ENCODE measurements at regions not wholly inside any gene's neighbourhood (a gene's known extent, or its start where the extent isn't known, plus 50 kb on each side); places are given as distances from the start of the nearest gene placed in this dataset.
"Not testable (repeated sequence)": the region's sequence is repeated elsewhere in the genome, so short reads cannot be mapped to it uniquely, and the experiment has no call there.

DNA sequence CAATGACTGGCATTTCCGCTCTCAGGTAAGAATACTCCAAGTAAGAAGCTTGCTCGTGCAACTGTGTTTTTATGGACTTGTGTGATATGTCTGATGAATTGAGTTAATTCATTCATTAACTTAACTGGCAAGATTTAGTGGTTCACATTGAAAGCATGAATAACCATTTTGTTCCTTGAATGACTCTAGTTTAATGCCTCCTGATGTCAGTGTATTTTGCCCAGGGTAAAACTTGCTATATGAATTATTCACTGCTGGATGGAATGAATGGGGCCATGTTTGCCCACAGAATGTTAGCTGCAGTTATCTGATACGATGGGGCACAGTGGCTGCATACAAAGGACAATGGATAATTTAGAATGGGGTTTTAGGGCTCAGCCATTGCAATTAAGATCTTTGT, 124.1 kb downstream of the ZNF365 start:
- H3K18ac ChIP-seq (ENCODE audit: insufficient read length, low read depth, low read length), result no peak overlapping the region
- no peak overlapping the region for H3K4me2 ChIP-seq (ENCODE audit: insufficient read depth, insufficient read length, low read length)
- H3K23ac ChIP-seq (ENCODE audit: insufficient read length, low read depth, low read length), result no peak overlapping the region
- no peak overlapping the region for H3T11ph ChIP-seq (ENCODE audit: low read length)
- no peak overlapping the region for H3K14ac ChIP-seq (ENCODE audit: insufficient read depth, low read length)
- no peak overlapping the region for H3K56ac ChIP-seq (ENCODE audit: insufficient read length, low read depth, low read length)
- H2AK5ac ChIP-seq (ENCODE audit: insufficient read length, low read length), result no peak overlapping the region
- H2BK20ac ChIP-seq (ENCODE audit: low read depth, low read length, poor library complexity, severe bottlenecking), result no peak overlapping the region
- H2AFZ ChIP-seq (ENCODE audit: low read length), result no peak overlapping the region
- no peak overlapping the region for H3K9ac ChIP-seq (ENCODE audit: extremely low read depth, insufficient read length, low read length)
- WGBS (ENCODE audit: extremely low coverage, insufficient read length, low lambda C conversion rate), result no CpG with 5 or more reads among the region's 3 CpGs
- H3K4ac ChIP-seq (ENCODE audit: low read depth, low read length), result no peak overlapping the region
- no peak for DNase-seq
- peaks cover 2% of the 10 kb centered on the region; the same call in 1 of the 2 replicates for H3K4me1 ChIP-seq (ENCODE audit: insufficient read depth, low read length)
- H2BK5ac ChIP-seq (ENCODE audit: insufficient read length, low read length), result no peak overlapping the region
- Mint-ChIP-seq H3K27me3 (ENCODE audit: low read depth) (peaks cover 5% of the 10 kb centered on the region), H3K4me3 (no peak overlapping the region), H3K4me1 (peaks cover 13 to 16% of the 10 kb centered on the region in 2 experiments), H3K36me3 (ENCODE audit: insufficient read depth in 1 of 3, low read depth in 3 of 3) (no peaks in the 10 kb centered on the region; a peak in 1 of 7 replicates), H3K27ac (no peak overlapping the region), H3K9me3 (peaks cover 3% of the 10 kb centered on the region in 2 experiments; a peak in 3 of 5 replicates)
- H3K23me2 ChIP-seq (ENCODE audit: insufficient read length, low read depth, low read length, poor library complexity, severe bottlenecking), result no peaks in the 10 kb centered on the region
- H2BK12ac ChIP-seq (ENCODE audit: insufficient read length, low read depth, low read length), result no peak overlapping the region
- H4K5ac ChIP-seq (ENCODE audit: insufficient read length, low read depth, low read length), result no peak overlapping the region
- H3K79me2 ChIP-seq (ENCODE audit: insufficient read depth, low read length), result no peaks in the 10 kb centered on the region
- H2BK120ac ChIP-seq (ENCODE audit: low read depth, low read length, poor library complexity, severe bottlenecking), result no peak overlapping the region
- H2BK15ac ChIP-seq (ENCODE audit: low read depth, low read length), result no peak overlapping the region
- H4K8ac ChIP-seq (replicated peaks; ENCODE audit: insufficient read length, low read depth, low read length), result no peak overlapping the region
- TF ChIP-seq, protein P1, sequence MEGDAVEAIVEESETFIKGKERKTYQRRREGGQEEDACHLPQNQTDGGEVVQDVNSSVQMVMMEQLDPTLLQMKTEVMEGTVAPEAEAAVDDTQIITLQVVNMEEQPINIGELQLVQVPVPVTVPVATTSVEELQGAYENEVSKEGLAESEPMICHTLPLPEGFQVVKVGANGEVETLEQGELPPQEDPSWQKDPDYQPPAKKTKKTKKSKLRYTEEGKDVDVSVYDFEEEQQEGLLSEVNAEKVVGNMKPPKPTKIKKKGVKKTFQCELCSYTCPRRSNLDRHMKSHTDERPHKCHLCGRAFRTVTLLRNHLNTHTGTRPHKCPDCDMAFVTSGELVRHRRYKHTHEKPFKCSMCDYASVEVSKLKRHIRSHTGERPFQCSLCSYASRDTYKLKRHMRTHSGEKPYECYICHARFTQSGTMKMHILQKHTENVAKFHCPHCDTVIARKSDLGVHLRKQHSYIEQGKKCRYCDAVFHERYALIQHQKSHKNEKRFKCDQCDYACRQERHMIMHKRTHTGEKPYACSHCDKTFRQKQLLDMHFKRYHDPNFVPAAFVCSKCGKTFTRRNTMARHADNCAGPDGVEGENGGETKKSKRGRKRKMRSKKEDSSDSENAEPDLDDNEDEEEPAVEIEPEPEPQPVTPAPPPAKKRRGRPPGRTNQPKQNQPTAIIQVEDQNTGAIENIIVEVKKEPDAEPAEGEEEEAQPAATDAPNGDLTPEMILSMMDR (conservative IDR thresholded peaks at IDR 0.05), result no peak
- no peaks in the 10 kb centered on the region for H3K27me3 ChIP-seq (ENCODE audit: insufficient read depth, low read length)
- no peaks in the 10 kb centered on the region for H3K79me1 ChIP-seq (ENCODE audit: insufficient read depth, low read depth, low read length, poor library complexity, severe bottlenecking)
- H3K27ac ChIP-seq (ENCODE audit: insufficient read length, low read depth, low read length), result no peak overlapping the region
- no peaks in the 10 kb centered on the region for H4K20me1 ChIP-seq (ENCODE audit: control insufficient read depth, insufficient read depth, insufficient read length)
- H3K9me3 ChIP-seq (ENCODE audit: control insufficient read depth, low read depth, low read length), result no peaks in the 10 kb centered on the region
- no peak overlapping the region for H4K91ac ChIP-seq (ENCODE audit: insufficient read length, low read depth, low read length)

DNA sequence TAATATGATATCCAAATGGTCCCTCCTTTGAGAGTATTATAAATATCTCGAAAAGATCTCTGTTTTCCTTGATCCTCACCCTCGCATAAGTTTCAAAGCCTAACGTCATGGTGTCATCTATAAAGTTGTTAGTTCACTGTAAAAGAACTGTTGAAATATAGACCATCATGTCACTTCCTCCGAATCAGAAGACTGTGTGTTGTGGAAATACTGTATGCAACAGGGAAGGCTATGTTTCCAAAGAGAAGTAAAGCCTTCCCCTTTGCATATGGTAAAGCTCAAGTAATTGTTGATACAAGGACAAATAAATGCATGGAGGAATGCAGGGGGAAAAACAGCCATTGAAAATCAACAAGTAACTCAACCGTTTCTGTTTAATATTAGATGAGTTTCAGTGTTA, 125.9 kb downstream of the ZNF365 start:
- not testable (repeated sequence) for H3K36me3 Mint-ChIP-seq (ENCODE audit: insufficient read depth in 1 of 3, low read depth in 3 of 3); H3K27me3 Mint-ChIP-seq (ENCODE audit: low read depth)

More for the DNA sequence above, 125.9 kb downstream of the ZNF365 start:
- not testable (repeated sequence) for H3K23me2 ChIP-seq (ENCODE audit: insufficient read length, low read depth, low read length, poor library complexity, severe bottlenecking); H3K9ac ChIP-seq (ENCODE audit: extremely low read depth, insufficient read length, low read length); H3K18ac ChIP-seq (ENCODE audit: insufficient read length, low read depth, low read length); H2BK120ac ChIP-seq (ENCODE audit: low read depth, low read length, poor library complexity, severe bottlenecking); H2AFZ ChIP-seq (ENCODE audit: low read length); H3K4ac ChIP-seq (ENCODE audit: low read depth, low read length); H3T11ph ChIP-seq (ENCODE audit: low read length); H4K91ac ChIP-seq (ENCODE audit: insufficient read length, low read depth, low read length); H3K9me3 Mint-ChIP-seq; H3K23ac ChIP-seq (ENCODE audit: insufficient read length, low read depth, low read length); H4K5ac ChIP-seq (ENCODE audit: insufficient read length, low read depth, low read length); H3K27me3 ChIP-seq (ENCODE audit: insufficient read depth, low read length); H2AK5ac ChIP-seq (ENCODE audit: insufficient read length, low read length); H2BK5ac ChIP-seq (ENCODE audit: insufficient read length, low read length); H3K9me3 ChIP-seq (ENCODE audit: control insufficient read depth, low read depth, low read length); H2BK20ac ChIP-seq (ENCODE audit: low read depth, low read length, poor library complexity, severe bottlenecking); H3K27ac ChIP-seq (ENCODE audit: insufficient read length, low read depth, low read length); H4K20me1 ChIP-seq (ENCODE audit: control insufficient read depth, insufficient read depth, insufficient read length); H3K4me2 ChIP-seq (ENCODE audit: insufficient read depth, insufficient read length, low read length); DNase-seq; H3K79me2 ChIP-seq (ENCODE audit: insufficient read depth, low read length); H3K56ac ChIP-seq (ENCODE audit: insufficient read length, low read depth, low read length); H4K8ac ChIP-seq (replicated peaks; ENCODE audit: insufficient read length, low read depth, low read length); H3K4me3 Mint-ChIP-seq; H2BK15ac ChIP-seq (ENCODE audit: low read depth, low read length); H3K79me1 ChIP-seq (ENCODE audit: insufficient read depth, low read depth, low read length, poor library complexity, severe bottlenecking); H2BK12ac ChIP-seq (ENCODE audit: insufficient read length, low read depth, low read length); H3K4me1 ChIP-seq (ENCODE audit: insufficient read depth, low read length); H3K14ac ChIP-seq (ENCODE audit: insufficient read depth, low read length); H3K27ac Mint-ChIP-seq
- WGBS (ENCODE audit: extremely low coverage, insufficient read length, low lambda C conversion rate), result no CpG with 5 or more reads among the region's 5 CpGs
- peaks cover 29 to 34% of the 10 kb centered on the region in 2 experiments for H3K4me1 Mint-ChIP-seq

Measured in H9 (cell line).